ENCODE measurements at regions not wholly inside any gene's neighbourhood (a gene's known extent, or its start where the extent isn't known, plus 50 kb on each side); places are given as distances from the start of the nearest gene placed in this dataset.
"Not testable (repeated sequence)": the region's sequence is repeated elsewhere in the genome, so short reads cannot be mapped to it uniquely, and the experiment has no call there.

DNA sequence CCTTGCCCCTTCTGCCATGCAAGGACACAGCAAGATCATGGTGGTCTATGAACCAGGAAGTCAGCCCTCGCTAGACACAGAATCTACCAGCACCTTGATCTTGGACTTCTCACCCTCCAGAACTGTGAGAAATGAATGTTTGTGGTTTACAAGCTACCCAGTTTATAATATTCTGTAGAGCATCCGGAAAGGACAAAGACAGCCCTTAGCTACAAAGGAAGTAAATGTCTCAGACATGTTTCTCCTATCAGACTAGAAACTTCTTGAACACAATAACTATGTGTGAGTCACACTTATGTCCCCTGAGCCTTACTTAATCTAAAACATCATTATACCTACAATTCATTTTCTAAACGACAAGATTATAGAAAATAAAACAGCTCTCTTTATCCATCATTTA is 176.7 kb downstream of the KLHL28 start:
- DNase-seq (ENCODE audit: low spot score) = no peak

DNA sequence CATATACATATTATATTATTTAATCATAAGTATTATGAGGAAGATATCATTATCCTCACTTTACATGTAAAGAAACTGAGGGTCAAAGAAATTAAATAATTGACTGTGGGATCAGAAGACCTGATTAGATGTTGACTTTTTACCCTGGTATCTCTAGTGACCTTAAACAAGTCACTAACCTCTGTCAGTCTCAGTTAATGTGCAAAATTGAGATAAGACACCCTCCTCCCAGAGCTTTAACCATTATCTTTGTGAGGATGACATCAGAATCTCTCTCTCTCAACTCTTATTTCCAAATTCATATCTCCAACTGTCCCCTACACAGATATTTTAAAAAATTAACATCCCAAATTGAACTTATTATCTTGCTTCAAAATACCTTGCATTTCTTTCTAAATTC is 177.8 kb downstream of the KLHL28 start:
- DNase-seq (ENCODE audit: low spot score) = no peak

DNA sequence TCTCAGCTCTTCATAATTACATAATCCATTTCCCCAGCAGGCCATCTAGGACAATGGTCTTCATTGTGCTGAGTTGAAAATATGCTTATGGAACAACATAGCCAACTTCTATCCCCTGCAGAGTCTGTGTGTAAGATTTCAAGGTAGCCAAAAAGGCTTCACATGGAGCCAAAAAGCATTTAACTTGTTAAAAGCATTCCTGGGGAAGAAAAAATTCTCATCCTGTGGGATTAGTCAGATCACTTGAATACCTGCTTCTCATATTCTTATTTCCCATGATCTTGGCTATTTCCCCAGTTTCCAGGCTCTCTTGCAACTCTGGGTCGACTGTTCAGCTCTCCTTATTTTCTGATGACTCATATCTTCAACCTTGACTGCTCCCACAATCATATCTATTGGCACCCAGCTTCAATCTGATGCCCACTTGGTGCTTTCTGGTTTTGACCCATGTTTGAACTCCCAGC is 178.9 kb downstream of the KLHL28 start:
- DNase-seq (ENCODE audit: low spot score) = no peak

DNA sequence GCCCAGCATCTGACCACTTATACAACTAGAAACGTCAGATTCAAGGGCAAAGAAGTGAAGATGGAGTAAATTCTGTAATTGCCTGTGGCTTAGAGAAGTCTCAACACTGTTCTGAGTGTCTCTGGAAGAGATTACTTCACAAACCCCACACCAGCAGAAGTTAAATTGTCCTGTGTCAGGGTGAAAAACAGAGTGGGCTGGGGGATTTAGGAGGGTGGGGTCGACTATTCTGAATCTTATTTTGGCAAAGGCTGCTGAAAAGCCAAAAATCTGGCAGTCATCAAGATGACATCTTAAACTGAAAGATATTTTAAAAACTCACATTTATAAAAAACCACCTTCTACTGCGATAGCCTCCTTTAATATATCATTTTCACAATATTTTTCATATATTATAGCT is 180.8 kb downstream of the KLHL28 start:
- DNase-seq (ENCODE audit: low spot score) = no peak

DNA sequence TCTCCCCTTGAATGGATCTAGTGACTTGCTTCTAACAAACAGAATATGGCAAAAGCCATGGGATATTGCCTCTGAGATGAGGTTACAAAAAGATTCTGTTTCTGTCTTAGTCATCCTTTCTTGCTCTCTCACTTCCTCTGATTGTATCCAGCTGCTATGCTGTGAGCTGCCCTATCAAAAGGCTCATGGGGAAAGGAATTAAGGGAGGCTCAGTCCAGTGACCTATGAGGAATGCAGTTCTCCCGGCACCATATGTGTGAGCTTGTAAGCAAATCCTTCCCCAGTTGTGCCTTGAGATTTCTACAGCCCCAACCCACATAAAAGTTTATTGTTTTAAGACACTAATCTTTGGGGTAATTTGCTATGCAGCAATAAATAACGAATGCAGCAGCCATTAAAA is 183.1 kb downstream of the KLHL28 start:
- DNase-seq (ENCODE audit: low spot score) = no peak

DNA sequence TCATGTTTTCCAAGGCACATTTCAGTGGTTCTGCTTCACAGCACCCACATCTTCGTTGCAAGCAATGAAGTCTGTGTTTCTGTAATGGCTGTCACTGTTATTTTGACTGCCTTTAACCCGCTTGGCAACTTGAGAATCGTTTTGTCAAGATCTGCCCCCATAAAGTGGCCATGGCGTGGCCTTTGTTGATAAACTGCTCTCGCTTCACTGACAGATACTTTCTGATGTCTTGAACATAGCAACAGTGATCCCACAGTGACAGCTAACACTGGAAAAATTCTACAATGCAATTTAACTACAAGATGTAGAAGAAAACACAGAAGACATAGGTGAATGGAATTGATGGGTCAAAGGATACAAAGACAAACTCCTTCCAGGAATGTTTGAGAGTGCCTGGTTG is 184.2 kb downstream of the KLHL28 start:
- no peak for DNase-seq (ENCODE audit: low spot score)

DNA sequence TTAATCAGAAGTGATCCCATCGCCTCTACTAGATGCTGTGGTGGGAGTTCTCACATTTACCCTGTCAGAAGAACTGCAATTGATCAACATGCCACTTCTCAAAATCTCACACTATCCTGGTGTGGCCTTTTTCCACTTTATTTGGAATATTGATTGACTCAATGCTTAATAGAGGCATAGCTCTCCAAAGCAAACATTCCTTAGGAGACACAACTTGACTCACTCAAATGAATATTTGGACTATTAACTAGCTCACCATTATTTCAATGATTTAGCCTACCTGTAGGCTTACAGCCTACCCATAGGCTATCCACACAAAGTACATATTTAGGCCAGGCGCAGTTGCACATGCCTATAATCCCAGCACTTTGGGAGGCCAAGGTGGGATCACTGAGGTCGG is 186.5 kb downstream of the KLHL28 start:
- no peak for DNase-seq (ENCODE audit: low spot score)

DNA sequence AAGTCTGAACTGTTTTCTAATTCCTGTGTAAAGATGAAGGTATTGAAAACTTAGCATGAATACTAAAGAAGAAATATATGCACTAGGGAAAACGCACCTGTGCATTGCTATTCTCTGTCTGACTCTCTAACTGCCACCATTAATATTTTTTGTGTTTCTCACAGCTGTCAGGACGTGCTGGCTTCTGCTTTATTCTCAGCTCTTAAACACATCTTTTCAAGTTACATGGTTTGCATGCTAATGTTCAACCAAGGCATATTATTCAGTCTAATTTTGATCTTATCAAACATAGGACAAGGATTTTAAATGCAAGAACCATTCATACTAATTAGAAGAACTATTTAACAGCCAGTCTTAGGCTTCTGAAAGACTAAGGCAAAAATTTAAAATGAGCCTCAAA is 187.4 kb downstream of the KLHL28 start:
- DNase-seq (ENCODE audit: low spot score) = no peak

DNA sequence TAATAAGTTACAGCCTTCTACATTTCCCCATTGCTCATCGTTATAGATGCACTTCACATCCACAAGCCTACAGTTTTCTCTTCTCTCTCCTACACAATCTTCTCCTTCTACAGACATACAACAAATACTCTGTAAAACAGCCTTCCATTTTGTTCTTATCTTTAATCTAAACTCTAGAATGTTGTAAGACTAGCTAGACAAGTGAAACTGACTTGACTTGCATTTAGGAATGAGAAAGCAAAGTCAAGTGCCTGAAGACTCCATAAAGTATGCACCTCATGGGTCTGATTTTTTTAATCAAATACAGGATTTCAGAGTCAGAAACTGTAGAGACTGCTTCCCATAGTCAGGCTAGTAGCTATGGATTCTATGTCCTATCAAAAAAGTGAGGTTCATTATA is 190.3 kb downstream of the KLHL28 start:
- no peak for DNase-seq (ENCODE audit: low spot score)

DNA sequence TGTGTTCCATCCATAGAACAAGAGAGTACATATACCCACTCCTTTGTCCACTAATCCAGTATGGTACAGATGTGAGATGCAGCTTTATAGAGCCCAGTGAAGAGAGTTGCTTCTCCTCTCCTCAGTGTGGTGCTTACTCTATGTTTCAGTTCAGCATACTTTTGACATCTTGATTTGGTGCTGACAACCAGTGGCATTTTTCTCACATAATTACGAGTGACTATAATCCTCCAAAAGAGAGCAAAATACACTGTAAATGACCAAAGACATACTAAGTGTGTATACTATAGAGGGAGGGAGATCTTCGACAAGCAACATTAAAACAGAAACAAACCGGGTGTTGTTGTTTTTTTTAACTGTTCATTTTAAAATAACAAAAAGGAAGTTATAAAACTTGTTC is 191.5 kb downstream of the KLHL28 start:
- DNase-seq (ENCODE audit: low spot score) = no peak

DNA sequence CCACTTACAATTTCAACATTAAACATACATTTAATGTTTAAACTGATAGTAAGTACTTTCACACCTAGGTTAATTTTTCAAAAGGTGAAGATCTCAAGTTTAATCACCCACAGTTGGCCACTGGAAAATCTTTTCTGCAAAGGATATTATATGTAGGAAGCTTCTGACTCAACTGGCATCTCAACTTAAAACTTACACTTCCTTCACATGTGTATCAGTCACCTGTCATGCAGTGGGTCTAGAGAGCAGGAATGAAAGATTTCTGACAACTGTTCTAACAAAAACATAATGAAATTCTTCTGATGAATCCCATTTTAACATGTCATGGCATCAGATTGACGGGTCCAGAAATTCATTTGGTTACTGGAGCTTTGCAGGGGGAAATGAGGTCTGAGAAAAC is 192.8 kb downstream of the KLHL28 start:
- DNase-seq (ENCODE audit: low spot score) = no peak

DNA sequence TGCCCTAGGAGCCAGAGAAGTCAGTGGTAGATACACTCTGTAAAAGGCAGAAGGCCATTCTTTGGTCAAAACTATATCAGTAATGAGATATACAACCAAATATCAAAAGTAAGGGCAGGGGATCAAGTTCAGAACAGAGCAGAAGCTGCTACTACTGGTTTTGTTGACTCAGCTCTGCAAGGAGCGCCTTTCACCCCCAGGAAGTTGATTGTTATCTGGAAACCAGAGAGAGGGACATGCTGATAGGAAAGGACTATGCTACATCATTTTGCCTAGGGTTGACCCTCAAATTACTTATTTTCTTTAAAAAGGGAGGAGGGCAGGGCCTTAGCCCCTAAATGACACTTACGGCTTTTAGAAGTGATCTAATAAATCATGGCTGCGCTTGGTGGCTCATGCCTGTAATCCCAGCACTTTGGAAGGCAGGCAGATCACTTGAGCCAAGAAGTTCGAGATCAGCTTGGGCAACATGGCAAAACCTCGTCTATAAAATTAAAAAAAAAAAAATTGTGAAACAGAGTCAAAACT is 194.0 kb downstream of the KLHL28 start:
- DNase-seq (ENCODE audit: low spot score) = no peak

DNA sequence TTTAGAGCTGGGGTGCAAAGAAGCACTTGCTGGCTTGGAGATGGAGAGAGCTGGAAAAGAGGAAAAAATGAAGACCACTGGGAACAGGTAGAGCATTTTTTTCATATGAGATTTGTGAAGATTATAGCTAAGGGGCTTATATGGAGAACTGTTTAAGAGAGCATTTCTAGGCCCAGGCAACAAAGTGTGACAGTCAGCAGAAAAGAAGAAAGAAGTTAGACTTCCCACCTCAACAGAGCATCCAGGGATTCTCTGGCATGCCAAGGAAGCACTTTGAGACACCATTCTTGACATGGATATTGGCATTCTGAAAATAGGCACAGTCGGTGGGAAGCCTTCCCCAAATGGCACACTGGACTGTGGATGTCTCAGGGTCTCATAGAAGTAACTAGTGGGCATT is 195.5 kb downstream of the KLHL28 start:
- no peak for DNase-seq (ENCODE audit: low spot score)

DNA sequence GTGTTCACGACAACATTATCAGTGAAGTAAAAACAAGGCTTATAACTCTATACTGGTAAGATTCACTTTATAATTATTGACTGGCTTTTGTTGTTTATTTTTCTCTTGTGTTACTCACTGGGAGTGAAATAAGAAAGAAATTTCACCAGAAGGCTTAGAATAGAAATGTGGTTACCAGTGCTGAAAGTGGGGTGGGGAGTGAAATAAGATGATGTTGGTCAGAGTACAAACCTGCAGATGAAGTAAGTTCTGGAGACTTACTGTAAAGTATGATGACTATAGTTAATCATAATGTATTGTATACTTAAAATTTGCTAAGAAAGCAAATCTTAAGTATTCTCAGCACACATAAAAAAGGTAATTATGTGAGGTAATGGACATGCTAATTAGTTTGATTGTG is 198.4 kb downstream of the KLHL28 start:
- DNase-seq (ENCODE audit: low spot score) = no peak

DNA sequence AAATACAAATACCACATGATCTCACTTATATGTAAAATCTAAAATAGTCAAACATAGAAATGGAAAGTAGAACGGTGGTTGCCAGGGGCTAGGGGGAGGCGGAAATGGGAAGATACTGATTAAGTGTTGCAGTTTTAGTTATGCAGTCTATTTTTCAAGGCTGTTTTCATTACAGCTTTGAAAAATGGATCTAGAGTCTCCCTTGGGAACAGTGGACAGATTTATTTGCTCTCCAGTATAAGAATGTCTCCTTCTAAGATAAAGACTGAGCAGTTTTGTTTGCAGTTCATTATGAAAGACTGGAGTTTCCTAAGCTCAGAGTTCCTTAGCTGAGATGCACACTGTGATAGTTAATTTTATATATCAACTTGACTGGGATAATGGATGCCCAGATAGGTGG is 202.5 kb downstream of the KLHL28 start:
- DNase-seq (ENCODE audit: low spot score) = no peak

DNA sequence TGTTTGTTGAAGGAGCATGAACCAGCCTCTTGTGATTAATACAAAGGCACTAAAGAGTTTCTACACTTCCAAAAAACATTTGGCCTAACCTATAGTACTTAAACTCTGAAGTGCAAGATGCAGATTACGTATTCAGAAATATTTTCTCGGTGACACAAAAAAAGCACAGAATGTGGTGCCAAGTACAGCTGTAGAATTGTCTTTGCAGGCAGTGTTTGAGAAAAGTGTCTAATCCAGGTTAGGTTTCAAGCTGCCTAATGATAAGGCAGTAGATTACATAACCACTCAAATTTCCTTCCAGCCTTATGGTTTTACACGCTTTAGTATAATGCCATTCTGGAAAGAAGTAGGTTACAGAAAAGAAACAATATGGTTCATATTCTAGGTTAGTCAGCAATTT is 205.2 kb downstream of the KLHL28 start:
- no peak for DNase-seq (ENCODE audit: low spot score)

DNA sequence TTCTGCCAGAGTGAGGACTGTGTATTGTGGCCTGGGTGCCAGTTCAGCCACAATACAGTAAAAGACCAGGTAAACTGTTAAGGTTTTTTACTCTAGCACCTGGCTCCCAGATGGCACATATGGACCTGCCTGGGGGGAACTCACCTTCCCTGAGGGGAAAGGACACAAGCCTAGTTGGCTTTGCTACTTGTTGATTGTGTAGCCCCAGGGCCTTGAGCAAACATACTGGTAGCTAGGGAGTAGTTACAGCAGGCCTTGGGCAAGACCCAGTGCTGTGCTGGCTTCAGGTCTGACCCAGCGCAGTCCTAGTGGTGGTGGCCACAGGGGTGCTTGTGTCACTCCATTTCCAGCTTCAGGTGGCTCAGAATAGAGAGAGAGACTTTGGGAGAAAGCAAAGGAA is 216.4 kb downstream of the KLHL28 start:
- DNase-seq (ENCODE audit: low spot score) = no peak

DNA sequence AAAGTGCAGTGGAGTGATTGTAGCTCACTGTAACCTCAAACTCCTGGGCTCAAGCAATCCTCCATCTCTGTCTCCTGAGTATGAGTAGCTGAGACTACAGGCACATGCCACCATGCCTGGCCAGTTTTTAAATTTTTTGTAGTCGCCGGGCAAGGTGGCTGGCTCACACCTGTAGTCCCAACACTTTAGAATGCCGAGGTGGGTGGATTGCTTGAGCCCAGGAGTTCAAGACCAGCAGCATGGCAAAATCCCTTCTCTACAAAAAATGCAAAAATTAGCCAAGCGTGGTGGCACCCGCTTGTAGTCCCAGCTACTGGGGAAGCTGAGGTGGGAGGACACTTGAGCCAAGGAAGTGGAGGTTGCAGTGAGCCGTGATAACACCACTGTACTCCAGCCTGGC is 219.5 kb downstream of the KLHL28 start:
- no peak for DNase-seq (ENCODE audit: low spot score)

DNA sequence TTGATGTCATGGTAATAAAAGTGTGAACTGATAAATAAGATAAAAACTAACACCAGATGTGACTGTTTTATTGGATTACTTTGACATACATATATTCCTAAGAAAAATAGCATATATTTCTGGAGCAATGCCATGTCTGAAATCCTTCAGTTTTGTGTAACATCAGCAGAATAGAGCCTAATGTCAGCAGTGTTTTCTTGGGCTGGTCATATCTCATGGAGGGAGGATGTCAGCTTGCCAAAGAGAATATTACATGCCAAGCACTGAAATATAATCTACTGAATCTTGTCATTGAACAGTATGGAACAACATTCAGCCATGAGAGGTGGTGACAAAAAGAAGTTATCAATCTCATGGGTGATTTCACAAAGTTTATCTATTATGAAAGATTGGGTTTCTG is 220.3 kb downstream of the KLHL28 start:
- no peak for DNase-seq (ENCODE audit: low spot score)

DNA sequence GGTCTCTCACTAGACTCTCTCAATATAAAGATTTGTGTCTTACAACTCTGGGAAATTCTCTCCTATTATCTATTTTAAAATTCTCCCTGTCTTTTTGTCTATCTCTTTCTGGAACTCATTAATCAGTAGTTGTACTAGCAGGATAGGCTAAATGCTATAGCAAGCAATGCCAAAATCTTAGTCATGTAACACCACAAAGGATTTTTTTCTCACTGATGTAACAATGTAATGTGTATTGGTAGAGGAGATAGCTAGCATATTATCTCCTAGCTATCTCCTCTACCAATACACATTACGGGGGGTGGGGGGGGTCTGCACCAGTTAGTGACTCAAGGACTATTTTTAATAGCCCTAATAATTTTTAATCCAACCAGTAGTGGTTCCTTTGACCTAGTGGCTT is 225.4 kb downstream of the KLHL28 start:
- no peak for DNase-seq (ENCODE audit: low spot score)

DNA sequence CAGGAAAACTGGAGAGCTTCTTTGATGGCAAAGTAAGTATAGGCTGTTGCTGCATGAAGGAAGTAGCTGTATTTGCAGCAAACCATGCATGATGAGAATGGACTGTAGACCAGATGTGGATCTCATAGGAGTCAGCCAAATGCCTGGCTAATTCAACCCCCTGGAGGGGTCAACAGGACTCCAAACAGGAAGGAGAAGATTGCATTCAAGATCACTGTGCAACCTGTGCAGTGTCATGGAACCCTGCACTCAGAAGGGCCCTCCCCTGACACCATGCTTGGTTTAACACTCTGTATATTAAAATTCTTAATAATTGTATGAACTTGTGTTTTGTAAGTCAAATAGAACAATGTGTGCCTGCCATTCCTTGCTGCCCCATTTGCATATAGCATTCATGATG is 225.1 kb upstream of the FSCB start:
- no peak for DNase-seq (ENCODE audit: low spot score)

DNA sequence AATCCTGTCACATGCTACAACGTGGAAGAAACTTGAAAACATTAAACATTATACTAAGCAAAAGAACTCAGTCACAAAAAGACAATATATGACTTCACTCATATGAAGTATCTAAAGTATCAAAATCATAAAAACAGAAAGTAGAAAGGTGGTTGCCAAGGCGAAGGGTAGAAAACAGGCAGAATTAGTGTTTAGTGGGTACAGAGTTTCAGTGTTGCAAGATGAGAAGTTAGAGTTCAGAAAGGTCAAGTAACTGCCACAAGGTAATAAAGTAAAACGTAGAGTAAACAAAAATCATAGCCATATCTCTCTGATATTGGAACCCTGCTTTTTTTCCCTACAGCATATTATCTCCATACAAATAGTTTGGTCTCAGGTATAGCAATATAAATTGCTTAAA is 223.8 kb upstream of the FSCB start:
- no peak for DNase-seq (ENCODE audit: low spot score)

DNA sequence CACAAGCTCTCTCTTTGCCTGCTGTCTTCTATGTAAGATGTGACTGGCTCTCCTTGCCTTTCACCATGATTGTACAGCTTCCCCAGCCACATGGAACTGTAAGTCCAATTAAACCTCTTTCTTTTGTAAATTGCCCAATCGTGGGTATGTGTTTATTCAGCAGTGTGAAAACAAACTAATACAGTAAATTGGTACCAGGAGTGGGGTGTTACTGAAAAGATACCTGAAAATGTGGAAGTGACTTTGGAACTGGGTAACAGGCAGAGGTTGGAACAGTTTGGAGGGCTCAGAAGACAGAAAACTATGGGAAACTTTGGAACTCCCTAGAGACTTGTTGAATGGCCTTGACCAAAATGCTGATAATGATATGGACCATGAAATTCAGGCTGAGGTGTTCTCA is 214.3 kb upstream of the FSCB start:
- DNase-seq (ENCODE audit: low spot score) = not testable (repeated sequence)

DNA sequence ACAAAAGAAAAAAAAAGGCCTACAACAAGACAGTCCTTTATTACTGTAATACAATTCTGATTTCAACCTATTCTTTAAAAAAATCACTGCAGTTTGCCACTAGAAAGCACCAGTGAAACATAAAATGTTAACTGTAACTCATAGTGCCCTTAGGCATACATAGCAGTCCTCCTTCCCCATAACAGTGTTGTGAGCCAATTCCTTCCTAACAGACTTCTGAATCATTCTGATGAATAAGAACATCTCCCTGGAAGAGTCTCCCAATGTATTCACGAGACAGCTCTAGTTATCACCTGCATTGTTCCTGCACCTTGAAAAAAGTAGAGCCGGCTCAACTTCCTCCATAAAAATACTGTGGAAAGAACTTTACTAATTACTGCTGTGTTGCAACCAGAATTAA is 213.6 kb upstream of the FSCB start:
- no peak for DNase-seq (ENCODE audit: low spot score)
